Panc1 (cell line): ENCODE measurements at regions not wholly inside any gene's neighbourhood (a gene's known extent, or its start where the extent isn't known, plus 50 kb on each side); places are given as distances from the start of the nearest gene placed in this dataset.

ENCODE experiments used
- ATAC-seq: fragments of 200-7000 bp; cut with Tn5 transposase; 2 replicates; pipeline ENCODE4 v1.9.1; 2020; ENCODE audit warnings: mild to moderate bottlenecking, moderate library complexity
- BruUV-seq: library from RNA; stranded (reverse); fragments of 400-500 nt; replicated peaks from 2 replicates; lab custom pipeline; 2021; lab: Mats Ljungman, UMichigan
- CTCF ChIA-PET: fragments of 300-600 bp; sonication (Branson Sonifier 250); formaldehyde crosslinking; loops from one replicate; lab custom pipeline; 2022; ENCODE audit warnings: antibody characterized with exemption; lab: Charles Lee
- POLR2A ChIA-PET: fragments of 300-600 bp; sonication (Branson Sonifier 250); formaldehyde crosslinking; loops from one replicate; lab custom pipeline; 2022; ENCODE audit warnings: antibody characterized with exemption; lab: Charles Lee
- DNase-seq: peaks from one replicate; pipeline ENCODE4 v3.0.0-alpha.2; 2010; ENCODE audit warnings: low read depth, low spot score
- H3K27ac ChIP-seq: 2 replicates; pipeline ENCODE4 v1.5.1; 2011; ENCODE audit warnings: mild to moderate bottlenecking, low read length, inconsistent platforms
- H3K27me3 ChIP-seq: fragments of 200-500 bp; sonication (Bioruptor generic); 2 replicates; pipeline ENCODE4 v1.6.0; 2014; ENCODE audit warnings: low read length, inconsistent platforms; ENCODE audit not compliant: control insufficient read depth, insufficient read depth
- H3K36me3 ChIP-seq: fragments of 200-500 bp; sonication (Bioruptor generic); 2 replicates; pipeline ENCODE4 v1.5.1; 2014; ENCODE audit warnings: inconsistent platforms, mild to moderate bottlenecking, low read length, moderate library complexity; ENCODE audit not compliant: control insufficient read depth, insufficient read depth
- H3K4me1 ChIP-seq: 2 replicates; pipeline ENCODE4 v1.5.1; 2011; ENCODE audit warnings: inconsistent platforms, mild to moderate bottlenecking, low read length, moderate library complexity; ENCODE audit not compliant: control insufficient read depth, insufficient read depth
- H3K4me3 ChIP-seq, 2 experiments: 2 replicates each; pipeline ENCODE4 v1.5.1; 2011 to 2012; ENCODE audit warnings: low read depth in 2 of 2, low read length in 2 of 2, mild to moderate bottlenecking in 2 of 2, inconsistent platforms in 1 of 2, moderate library complexity in 1 of 2
- H3K9me3 ChIP-seq: fragments of 200-500 bp; sonication (Bioruptor generic); 2 replicates; pipeline ENCODE4 v1.5.1; 2014; ENCODE audit warnings: low read depth, mild to moderate bottlenecking, inconsistent platforms, low read length, moderate library complexity; ENCODE audit not compliant: control insufficient read depth, insufficient read depth
- CTCF ChIP-seq: fragments of 450-650 bp; IDR thresholded peaks from 2 replicates; pipeline ENCODE4 v1.5.1; 2017; ENCODE audit warnings: mild to moderate bottlenecking
- POLR2AphosphoS5 ChIP-seq: IDR thresholded peaks from 2 replicates; pipeline ENCODE4 v1.6.1; 2012; ENCODE audit warnings: mild to moderate bottlenecking, low read depth, low read length, moderate library complexity
- REST ChIP-seq, 2 experiments: IDR thresholded peaks; 2 replicates each; pipeline ENCODE4 v1.6.1; 2011 to 2012; ENCODE audit warnings: low read depth in 2 of 2, control low read depth in 1 of 2, low read length in 1 of 2, mild to moderate bottlenecking in 1 of 2, moderate library complexity in 1 of 2; ENCODE audit not compliant: insufficient read depth in 1 of 2
- SIN3A ChIP-seq: IDR thresholded peaks from 2 replicates; pipeline ENCODE4 v1.6.1; 2012; ENCODE audit warnings: low read depth, mild to moderate bottlenecking, low read length, moderate library complexity, borderline replicate concordance; ENCODE audit not compliant: insufficient read depth
- TCF7L2 ChIP-seq: IDR thresholded peaks from 2 replicates; pipeline ENCODE4 v1.6.1; 2011; ENCODE audit warnings: mild to moderate bottlenecking, low read depth, low read length, inconsistent platforms
- in situ Hi-C: cut with HindIII; loops from 2 replicates; pipeline ENCODE4 v1.10.0; 2016; ENCODE audit warnings: low sequenced_read_pairs, low pct_unique_long_range_greater_than_20kb
- intact Hi-C: fragments of 100-400 bp; cut with micrococcal nuclease; formaldehyde crosslinking; loops from one replicate; pipeline ENCODE4 v1.10.0; 2022; ENCODE audit not compliant: unreplicated experiment

- POLR2A ChIA-PET = no interaction called here
- no peak for TF ChIP-seq REST (IDR thresholded peaks at IDR 0.05; ENCODE audit: insufficient read depth in 1 of 2, low read depth in 2 of 2, low read length in 1 of 2)
- TF ChIP-seq TCF7L2 = no peak
- no peak for TF ChIP-seq CTCF
- TF ChIP-seq POLR2AphosphoS5 = no peak
- TF ChIP-seq SIN3A = no peak
- BruUV-seq = no TSS peak
- no peaks in the 10 kb centered on the region for H3K27me3 ChIP-seq
- intact Hi-C loops = no loop called here
- no peak overlapping the region for H3K4me3 ChIP-seq
- no peaks in the 10 kb centered on the region for H3K4me1 ChIP-seq
- no peaks in the 10 kb centered on the region for H3K9me3 ChIP-seq
- no peak overlapping the region for H3K27ac ChIP-seq
- CTCF ChIA-PET = no interaction called here
- ATAC-seq = no peak
- no peak for DNase-seq
- in situ Hi-C loops = no loop called here
- H3K36me3 ChIP-seq = no peaks in the 10 kb centered on the region
Observed at GRCh38 chr4:14835708-14836425, 166.4 kb upstream of the CPEB2 start.

- Histone ChIP-seq H3K4me1 (no peaks in the 10 kb centered on the region), H3K27ac (no peak overlapping the region), H3K4me3 (no peak overlapping the region), H3K9me3 (no peaks in the 10 kb centered on the region), H3K27me3 (no peaks in the 10 kb centered on the region), H3K36me3 (no peaks in the 10 kb centered on the region)
- ChIA-PET CTCF (no interaction called here), POLR2A (no interaction called here)
- ATAC-seq (no peak), DNase-seq (no peak)
- in situ Hi-C loops (no loop called here), intact Hi-C loops (no loop called here)
- no TSS peak for BruUV-seq
- TF ChIP-seq CTCF = no peak
- TF ChIP-seq POLR2AphosphoS5 = no peak
- no peak for TF ChIP-seq TCF7L2
- TF ChIP-seq REST (IDR thresholded peaks at IDR 0.05; ENCODE audit: insufficient read depth in 1 of 2, low read depth in 2 of 2, low read length in 1 of 2) = no peak
- TF ChIP-seq SIN3A = no peak
Observed at GRCh38 chr4:14837860-14838259, 164.4 kb upstream of the CPEB2 start.
